ENCODE measurements at regions not wholly inside any gene's neighbourhood (a gene's known extent, or its start where the extent isn't known, plus 50 kb on each side); places are given as distances from the start of the nearest gene placed in this dataset.
"Not testable (repeated sequence)": the region's sequence is repeated elsewhere in the genome, so short reads cannot be mapped to it uniquely, and the experiment has no call there.

- no peaks in the 10 kb centered on the region for H3K27me3 ChIP-seq
- intact Hi-C loops (cut with DNase I): no loop called here
- H3K9me3 ChIP-seq: no peaks in the 10 kb centered on the region
- no peak for TF ChIP-seq CTCF (IDR thresholded peaks at IDR 0.05)
- no peak overlapping the region for H3K4me3 ChIP-seq
- ATAC-seq (no peak), DNase-seq (no peak), FAIRE-seq (no peak)
- no peak overlapping the region for H3K27ac ChIP-seq
- no peaks in the 10 kb centered on the region for H3K4me1 ChIP-seq
- 85 to 87% methylated on average over 5 of the region's 5 CpGs for WGBS, 2 donors
- H3K36me3 ChIP-seq: no peaks in the 10 kb centered on the region
Observed at GRCh38 chr4:149050840-149051239, 608.6 kb upstream of the NR3C2 start.

- 69 to 77% methylated on average over 3 of the region's 3 CpGs for WGBS, 2 donors
- no peak for TF ChIP-seq CTCF (IDR thresholded peaks at IDR 0.05)
- Histone ChIP-seq H3K4me3 (no peak overlapping the region), H3K27ac (no peak overlapping the region), H3K36me3 (no peaks in the 10 kb centered on the region), H3K4me1 (no peaks in the 10 kb centered on the region), H3K27me3 (no peaks in the 10 kb centered on the region), H3K9me3 (no peaks in the 10 kb centered on the region)
- no peak for DNase-seq
- intact Hi-C loops (cut with DNase I): no loop called here
- no peak for FAIRE-seq
- ATAC-seq: no peak
Observed at GRCh38 chr4:149048451-149049143, 606.4 kb upstream of the NR3C2 start.

- no peak for ATAC-seq
- Histone ChIP-seq H3K27ac (no peak overlapping the region), H3K4me1 (no peaks in the 10 kb centered on the region), H3K4me3 (no peak overlapping the region), H3K36me3 (no peaks in the 10 kb centered on the region), H3K9me3 (no peaks in the 10 kb centered on the region), H3K27me3 (no peaks in the 10 kb centered on the region)
- intact Hi-C loops (cut with DNase I): no loop called here
- no peak for TF ChIP-seq CTCF (IDR thresholded peaks at IDR 0.05)
- no peak for FAIRE-seq
- no peak for DNase-seq
- WGBS, 2 donors: 93 to 96% methylated on average over 2 of the region's 2 CpGs
Observed at GRCh38 chr4:149047368-149047767, 605.2 kb upstream of the NR3C2 start.

GRCh38 chr4:149045731-149046130 is 603.5 kb upstream of the NR3C2 start:
- 61 to 71% methylated on average over 3 of the region's 3 CpGs for WGBS, 2 donors
- DNase-seq: no peak
- FAIRE-seq: no peak
- intact Hi-C loops (cut with DNase I): no loop called here
- H3K9me3 ChIP-seq: no peaks in the 10 kb centered on the region
- no peak overlapping the region for H3K27ac ChIP-seq
- no peaks in the 10 kb centered on the region for H3K27me3 ChIP-seq
- no peaks in the 10 kb centered on the region for H3K4me1 ChIP-seq
- no peaks in the 10 kb centered on the region for H3K36me3 ChIP-seq
- H3K4me3 ChIP-seq: no peak overlapping the region
- no peak for TF ChIP-seq CTCF (IDR thresholded peaks at IDR 0.05)
- ATAC-seq: no peak

- FAIRE-seq; ATAC-seq; H3K9me3 ChIP-seq; H3K27me3 ChIP-seq; DNase-seq; H3K27ac ChIP-seq; H3K36me3 ChIP-seq; H3K4me3 ChIP-seq; H3K4me1 ChIP-seq; intact Hi-C loops (cut with DNase I): not testable (repeated sequence)
- 80 to 92% methylated on average over 2 of the region's 2 CpGs for WGBS, 2 donors
Observed at GRCh38 chr4:149039786-149040185, 597.6 kb upstream of the NR3C2 start.
